ENCODE measurements at regions not wholly inside any gene's neighbourhood (a gene's known extent, or its start where the extent isn't known, plus 50 kb on each side); places are given as distances from the start of the nearest gene placed in this dataset.

DNA sequence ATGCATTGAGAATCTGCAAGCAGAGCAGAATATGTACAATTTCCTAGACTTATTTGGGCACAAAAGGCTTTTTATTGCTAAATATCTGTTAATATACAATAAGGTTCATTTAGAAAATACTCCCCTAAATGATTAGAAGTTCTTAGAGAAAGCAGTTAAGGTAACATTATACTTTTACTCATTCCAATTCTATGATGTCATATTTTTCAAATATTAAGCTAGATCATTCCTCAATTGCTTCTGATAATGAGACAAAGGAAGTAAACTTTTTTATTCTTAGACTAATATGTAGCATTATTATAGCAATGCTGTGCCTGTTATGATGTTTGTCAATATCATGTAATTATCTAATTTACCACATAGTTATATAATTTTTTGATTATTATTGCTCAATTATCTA is 447.0 kb downstream of the SLC16A7 start:
- no peaks in the 10 kb centered on the region for H3K9me2 ChIP-seq (ENCODE audit: insufficient read depth, low read length)
- no peak overlapping the region for H2AFZ ChIP-seq (ENCODE audit: low read depth, low read length)
- no peaks in the 10 kb centered on the region for H3K9me3 ChIP-seq (ENCODE audit: low read length)
- no peaks in the 10 kb centered on the region for H3K36me3 ChIP-seq (ENCODE audit: insufficient read depth, low read length)
- no peak for TF ChIP-seq RAD21 (conservative IDR thresholded peaks at IDR 0.05)
- no peak for TF ChIP-seq SMC3 (conservative IDR thresholded peaks at IDR 0.05; ENCODE audit: poor library complexity)
- TF ChIP-seq CTCF (IDR thresholded peaks at IDR 0.05; ENCODE audit: poor library complexity, severe bottlenecking) = no peak
- TF ChIP-seq EZH2 (IDR thresholded peaks at IDR 0.05; ENCODE audit: borderline replicate concordance, insufficient read depth, low read length, poor library complexity, severe bottlenecking) = no peak
- TF ChIP-seq EP300 (conservative IDR thresholded peaks at IDR 0.05; ENCODE audit: poor library complexity, severe bottlenecking) = no peak
- TF ChIP-seq MXI1 (conservative IDR thresholded peaks at IDR 0.05; ENCODE audit: poor library complexity, severe bottlenecking) = no peak
- TF ChIP-seq REST (IDR thresholded peaks at IDR 0.05; ENCODE audit: borderline replicate concordance) = no peak
- TF ChIP-seq POLR2AphosphoS5 (IDR thresholded peaks at IDR 0.05) = no peak
- no peak for TF ChIP-seq TAF1 (IDR thresholded peaks at IDR 0.05; ENCODE audit: low read depth)
- no peak overlapping the region for H3K4me2 ChIP-seq (ENCODE audit: low read length)
- H3K9ac ChIP-seq (ENCODE audit: low read length) = no peak overlapping the region
- H4K20me1 ChIP-seq (ENCODE audit: insufficient read depth) = no peaks in the 10 kb centered on the region
- H3K4me3 ChIP-seq (ENCODE audit: low read length) = no peak overlapping the region
- no peaks in the 10 kb centered on the region for H3K79me2 ChIP-seq (replicated peaks; ENCODE audit: insufficient read depth, low read length)
- H3K27ac ChIP-seq (ENCODE audit: low read length) = no peak overlapping the region
- H3F3A ChIP-seq (ENCODE audit: insufficient read depth, low read length, poor library complexity, severe bottlenecking) = no peaks in the 10 kb centered on the region
- H3K27me3 ChIP-seq (ENCODE audit: insufficient read depth, low read depth, low read length) = no peaks in the 10 kb centered on the region

GRCh38 chr12:60043236-60043635 is 447.4 kb downstream of the SLC16A7 start:
- Histone ChIP-seq H3K27ac (ENCODE audit: low read length) (no peak overlapping the region), H3K9ac (ENCODE audit: low read length) (no peak overlapping the region), H3K9me2 (ENCODE audit: insufficient read depth, low read length) (no peaks in the 10 kb centered on the region), H2AFZ (ENCODE audit: low read depth, low read length) (no peak overlapping the region), H3K36me3 (ENCODE audit: insufficient read depth, low read length) (no peaks in the 10 kb centered on the region), H4K20me1 (ENCODE audit: insufficient read depth) (no peaks in the 10 kb centered on the region), H3K27me3 (ENCODE audit: insufficient read depth, low read depth, low read length) (no peaks in the 10 kb centered on the region), H3K4me2 (ENCODE audit: low read length) (no peak overlapping the region), H3K9me3 (ENCODE audit: low read length) (no peaks in the 10 kb centered on the region), H3K4me3 (ENCODE audit: low read length) (no peak overlapping the region), H3K79me2 (replicated peaks; ENCODE audit: insufficient read depth, low read length) (no peaks in the 10 kb centered on the region), H3F3A (ENCODE audit: insufficient read depth, low read length, poor library complexity, severe bottlenecking) (no peaks in the 10 kb centered on the region)
- TF ChIP-seq RAD21 (conservative IDR thresholded peaks at IDR 0.05) = no peak
- TF ChIP-seq CTCF (IDR thresholded peaks at IDR 0.05; ENCODE audit: poor library complexity, severe bottlenecking) = no peak
- no peak for TF ChIP-seq SMC3 (conservative IDR thresholded peaks at IDR 0.05; ENCODE audit: poor library complexity)
- no peak for TF ChIP-seq REST (IDR thresholded peaks at IDR 0.05; ENCODE audit: borderline replicate concordance)
- TF ChIP-seq TAF1 (IDR thresholded peaks at IDR 0.05; ENCODE audit: low read depth) = no peak
- no peak for TF ChIP-seq MXI1 (conservative IDR thresholded peaks at IDR 0.05; ENCODE audit: poor library complexity, severe bottlenecking)
- TF ChIP-seq POLR2AphosphoS5 (IDR thresholded peaks at IDR 0.05) = no peak
- TF ChIP-seq EZH2 (IDR thresholded peaks at IDR 0.05; ENCODE audit: borderline replicate concordance, insufficient read depth, low read length, poor library complexity, severe bottlenecking) = no peak
- TF ChIP-seq EP300 (conservative IDR thresholded peaks at IDR 0.05; ENCODE audit: poor library complexity, severe bottlenecking) = no peak

Data from neural cell (in vitro differentiated cells).